Right lobe of liver (tissue), 6 donors: ENCODE measurements at regions not wholly inside any gene's neighbourhood (a gene's known extent, or its start where the extent isn't known, plus 50 kb on each side); places are given as distances from the start of the nearest gene placed in this dataset.
"Not testable (repeated sequence)": the region's sequence is repeated elsewhere in the genome, so short reads cannot be mapped to it uniquely, and the experiment has no call there.

Source experiments
- ATAC-seq, 4 donors: fragments of 200-7000 bp; cut with Tn5 transposase; one replicate each; pipeline ENCODE4 v1.9.1; 2020; ENCODE audit warnings: mild to moderate bottlenecking in 4 of 4, moderate library complexity in 4 of 4
- DNase-seq, 3 donors: peaks; one replicate each; pipeline ENCODE4 v3.0.0-alpha.2; 2020
- H3K27ac ChIP-seq, 3 donors: fragments of 200-600 bp; one replicate each; pipeline ENCODE4 v1.8.0; 2022
- H3K27me3 ChIP-seq, 2 donors: fragments of 200-600 bp; one replicate each; pipeline ENCODE4 v1.8.0; 2022
- H3K36me3 ChIP-seq, 4 donors: fragments of 200-600 bp; sonication (generic) in 1 of 4; one replicate each; pipeline versions ENCODE4 v1.5.1 to v1.8.0; 2017 to 2022; ENCODE audit warnings: control low read depth in 1 of 4
- H3K4me1 ChIP-seq, 4 donors: fragments of 200-600 bp; sonication (generic) in 1 of 4; one replicate each; pipeline versions ENCODE4 v1.5.1 to v1.8.0; 2017 to 2022; ENCODE audit warnings: control low read depth in 1 of 4
- H3K4me3 ChIP-seq, 3 donors: fragments of 200-600 bp; one replicate each; pipeline ENCODE4 v1.8.0; 2022
- H3K9me3 ChIP-seq, 4 donors: fragments of 200-600 bp; sonication (generic) in 1 of 4; one replicate each; pipeline versions ENCODE4 v1.5.1 to v1.8.0; 2017 to 2022; ENCODE audit warnings: control low read depth in 1 of 4
- CTCF ChIP-seq, 4 donors: fragments of 200-600 bp in 3 of 4; fragments of 450-650 bp in 1 of 4; IDR thresholded peaks; one replicate each; pipeline versions ENCODE4 v1.5.1 to v1.8.0; 2016 to 2022; ENCODE audit warnings: antibody characterized with exemption in 4 of 4, mild to moderate bottlenecking in 2 of 4
- POLR2A ChIP-seq: fragments of 450-650 bp; IDR thresholded peaks from one replicate; pipeline ENCODE4 v1.6.1; 2017; ENCODE audit warnings: antibody characterized with exemption, mild to moderate bottlenecking
- WGBS: methylation state at CpG from one replicate; pipeline ENCODE4 v1.1.6; 2018; ENCODE audit warnings: low coverage, low lambda C conversion rate; ENCODE audit not compliant: insufficient coverage; ENCODE audit errors: missing lambda C conversion rate; 5-methylcytosine and 5-hydroxymethylcytosine counted together
- intact Hi-C, 2 donors: fragments of 100-400 bp; cut with DNase I; formaldehyde crosslinking; loops; one replicate each; pipeline versions ENCODE4 v1.11.2 to v1.14.1; 2022
- donor health status: DM: no; HTN: yes; CAD: no.
- donor health status: DM: no; HTN: no; CAD: no.
- donor health status: DM: no; HTN: no; CAD: no.
- donor health status: DM: no; HTN: yes; CAD: no.
- donor health status: DM: no; HTN: yes; CAD: no.

GRCh38 chr2:61727746-61728145, 126.1 kb downstream of the FAM161A start:
- intact Hi-C loops: no loop called here
- 33% methylated on average over 1 of the region's 1 CpG for WGBS
- TF ChIP-seq POLR2A: no peak
- no peak for TF ChIP-seq CTCF (IDR thresholded peaks at IDR 0.05)
- no peak for ATAC-seq
- DNase-seq: no peak
- no peaks in the 10 kb centered on the region for H3K4me1 ChIP-seq
- no peak overlapping the region for H3K4me3 ChIP-seq
- H3K9me3 ChIP-seq: no peaks in the 10 kb centered on the region
- no peaks in the 10 kb centered on the region for H3K36me3 ChIP-seq
- H3K27me3 ChIP-seq: no peaks in the 10 kb centered on the region
- no peak overlapping the region for H3K27ac ChIP-seq

DNA sequence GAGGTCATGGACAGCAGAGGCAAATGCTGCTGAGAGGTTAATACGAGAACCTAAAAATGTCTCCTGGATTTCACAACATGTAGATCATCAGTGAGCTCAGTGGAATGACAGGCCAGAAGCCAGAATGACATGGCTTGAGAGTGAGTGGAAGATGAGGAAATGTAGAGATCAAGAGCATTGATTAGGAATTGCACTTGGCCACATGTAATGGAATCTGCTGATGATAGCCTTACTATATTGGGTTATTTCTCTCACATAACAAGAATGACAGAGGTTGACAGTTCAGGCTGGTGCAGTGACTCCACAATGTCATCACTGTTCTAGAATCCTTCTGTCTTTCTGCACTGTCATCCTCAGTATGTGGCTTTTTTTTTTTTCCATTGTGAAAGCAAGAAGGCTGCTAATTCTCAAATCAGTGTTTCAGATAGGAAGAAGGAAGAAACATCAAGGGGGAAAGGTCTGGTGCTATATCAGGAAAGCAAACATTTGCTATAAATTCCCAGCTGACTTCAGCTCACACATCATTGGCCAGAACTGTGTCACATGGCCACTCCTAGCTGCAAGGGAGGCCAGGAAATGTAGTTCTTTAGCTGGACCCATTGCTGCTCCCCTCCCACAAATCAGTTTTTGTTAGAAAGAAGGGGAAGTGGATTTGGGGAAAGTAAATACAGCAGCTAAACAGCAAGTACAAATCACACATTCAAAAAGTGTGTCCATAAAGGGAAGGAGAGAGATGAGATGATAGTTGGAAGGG, 127.2 kb downstream of the FAM161A start:
- no peaks in the 10 kb centered on the region for H3K36me3 ChIP-seq
- intact Hi-C loops: no loop called here
- whole genome bisulfite sequencing: 67% methylated on average over 1 of the region's 1 CpG
- no peaks in the 10 kb centered on the region for H3K4me1 ChIP-seq
- TF ChIP-seq CTCF (IDR thresholded peaks at IDR 0.05): no peak
- no peak for TF ChIP-seq POLR2A
- DNase-seq (no peak), ATAC-seq (peak in 2 of 4 donors; percentile 59)
- no peak overlapping the region for H3K4me3 ChIP-seq
- H3K9me3 ChIP-seq: no peaks in the 10 kb centered on the region
- no peak overlapping the region for H3K27ac ChIP-seq
- H3K27me3 ChIP-seq: no peaks in the 10 kb centered on the region

- H3K4me1 ChIP-seq, DNase-seq, H3K4me3 ChIP-seq, intact Hi-C loops, ATAC-seq, H3K27ac ChIP-seq, H3K27me3 ChIP-seq, H3K36me3 ChIP-seq, H3K9me3 ChIP-seq: not testable (repeated sequence)
- 81% methylated on average over 7 of the region's 13 CpGs for WGBS
Observed at GRCh38 chr2:61723364-61723763, 130.5 kb downstream of the FAM161A start.

DNA sequence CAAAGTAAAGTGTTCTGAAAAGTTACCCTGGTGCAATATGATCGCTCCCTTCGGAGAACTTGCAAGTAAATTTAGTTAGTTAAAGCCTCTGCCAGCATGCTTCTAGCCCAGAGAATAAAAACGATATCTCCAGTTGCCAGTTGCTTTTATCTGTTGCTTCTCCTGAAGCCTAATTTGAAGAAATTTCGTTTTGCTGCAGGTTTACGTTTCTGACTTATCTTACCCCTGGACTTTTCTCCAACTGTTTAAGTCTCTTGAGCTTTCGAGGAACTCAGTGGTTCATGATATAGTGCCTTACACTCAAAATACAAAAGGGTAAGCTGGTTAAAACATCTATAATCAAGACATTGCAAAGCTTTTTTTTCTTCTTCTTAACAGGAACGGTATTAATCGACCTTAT, 131.1 kb downstream of the FAM161A start:
- Histone ChIP-seq H3K36me3 (no peaks in the 10 kb centered on the region), H3K9me3 (no peaks in the 10 kb centered on the region), H3K27ac (no peak overlapping the region), H3K4me1 (no peaks in the 10 kb centered on the region), H3K27me3 (no peaks in the 10 kb centered on the region), H3K4me3 (no peak overlapping the region)
- intact Hi-C loops: no loop called here
- ATAC-seq: no peak
- WGBS: 86% methylated on average over 8 of the region's 8 CpGs
- no peak for DNase-seq
- TF ChIP-seq CTCF (IDR thresholded peaks at IDR 0.05) (no peak), POLR2A (no peak)

- Histone ChIP-seq H3K36me3 (no peaks in the 10 kb centered on the region), H3K4me3 (no peak overlapping the region), H3K27me3 (no peaks in the 10 kb centered on the region), H3K9me3 (no peaks in the 10 kb centered on the region), H3K4me1 (no peaks in the 10 kb centered on the region), H3K27ac (no peak overlapping the region)
- ATAC-seq: no peak
- no peak for DNase-seq
- intact Hi-C loops: no loop called here
- WGBS: 92% methylated on average over 1 of the region's 1 CpG
- TF ChIP-seq POLR2A (no peak), CTCF (IDR thresholded peaks at IDR 0.05) (no peak)
Observed at GRCh38 chr2:61722318-61722717, 131.5 kb downstream of the FAM161A start.
